WTC11 (cell line): ENCODE measurements at regions not wholly inside any gene's neighbourhood (a gene's known extent, or its start where the extent isn't known, plus 50 kb on each side); places are given as distances from the start of the nearest gene placed in this dataset.

Source experiments
- ATAC-seq: fragments of 200-7000 bp; cut with Tn5 transposase; 2 replicates; pipeline ENCODE4 v1.10.0; 2021; ENCODE audit warnings: mild to moderate bottlenecking, moderate library complexity
- CTCF ChIA-PET: fragments of 300-600 bp; sonication (Branson Sonifier 250); formaldehyde crosslinking; loops from one replicate; lab custom pipeline; 2021; ENCODE audit warnings: antibody characterized with exemption; lab: Charles Lee
- POLR2A ChIA-PET: fragments of 350-600 bp; sonication (Branson Sonifier 250); formaldehyde crosslinking; loops from one replicate; lab custom pipeline; 2021; ENCODE audit warnings: antibody characterized with exemption; lab: Charles Lee
- DNase-seq: peaks from one replicate; pipeline ENCODE4 v3.0.0; 2021; ENCODE audit warnings: low spot score
- H3K27ac Mint-ChIP-seq: 2 replicates; pipeline ENCODE4 v1.8.0; 2021; ENCODE audit warnings: mixed read lengths
- H3K27me3 Mint-ChIP-seq: 2 replicates; pipeline ENCODE4 v1.8.0; 2021; ENCODE audit warnings: low read depth, mild to moderate bottlenecking, moderate library complexity, mixed read lengths
- H3K36me3 Mint-ChIP-seq: 2 replicates; pipeline ENCODE4 v1.8.0; 2021; ENCODE audit warnings: mixed read lengths
- H3K4me1 Mint-ChIP-seq: 2 replicates; pipeline ENCODE4 v1.8.0; 2022; ENCODE audit warnings: mixed read lengths
- H3K4me3 Mint-ChIP-seq: 2 replicates; pipeline ENCODE4 v1.8.0; 2021; ENCODE audit warnings: mild to moderate bottlenecking, moderate library complexity, mixed read lengths
- H3K9me3 Mint-ChIP-seq: 2 replicates; pipeline ENCODE4 v1.8.0; 2021; ENCODE audit warnings: mixed read lengths
- ATF1 ChIP-seq: sonication (generic); formaldehyde crosslinking; IDR thresholded peaks from 2 replicates; pipeline ENCODE4 v1.8.1; 2023; ENCODE audit warnings: mild to moderate bottlenecking, moderate library complexity, missing genetic modification reagents
- ELF4 ChIP-seq: sonication (generic); formaldehyde crosslinking; IDR thresholded peaks from 2 replicates; pipeline ENCODE4 v1.8.1; 2022; ENCODE audit warnings: low read depth, mild to moderate bottlenecking, moderate library complexity, missing genetic modification reagents
- FOXJ3 ChIP-seq: sonication (generic); formaldehyde crosslinking; IDR thresholded peaks from 2 replicates; pipeline ENCODE4 v1.9.0; 2021; ENCODE audit warnings: missing genetic modification reagents, mild to moderate bottlenecking, borderline replicate concordance
- GRHL2 ChIP-seq: fragments of 250-450 bp; sonication (Bioruptor Pico); IDR thresholded peaks from 2 replicates; pipeline ENCODE4 v1.8.0; 2022; ENCODE audit warnings: mild to moderate bottlenecking, moderate library complexity; ENCODE audit not compliant: insufficient replicate concordance, severe bottlenecking
- GTF2I ChIP-seq: fragments of 250-450 bp; sonication (Bioruptor Pico); conservative IDR thresholded peaks from 2 replicates; pipeline ENCODE4 v1.4.0; 2021; ENCODE audit warnings: mild to moderate bottlenecking
- IRF2 ChIP-seq: sonication (generic); formaldehyde crosslinking; IDR thresholded peaks from 2 replicates; pipeline ENCODE4 v1.8.0; 2022; ENCODE audit warnings: low read depth, missing genetic modification reagents, borderline replicate concordance
- JAZF1 ChIP-seq: fragments of 250-450 bp; sonication (Bioruptor Pico); IDR thresholded peaks from 2 replicates; pipeline ENCODE4 v1.9.0; 2021; ENCODE audit warnings: moderate library complexity, mild to moderate bottlenecking, inconsistent platforms
- SOX15 ChIP-seq: fragments of 250-450 bp; sonication (Bioruptor Pico); IDR thresholded peaks from 2 replicates; pipeline ENCODE4 v1.9.0; 2021; ENCODE audit warnings: mild to moderate bottlenecking
- TEAD4 ChIP-seq: sonication (generic); formaldehyde crosslinking; IDR thresholded peaks from 2 replicates; pipeline ENCODE4 v1.8.0; 2022; ENCODE audit warnings: mild to moderate bottlenecking, missing genetic modification reagents
- TP53 ChIP-seq: sonication (generic); formaldehyde crosslinking; IDR thresholded peaks from 2 replicates; pipeline ENCODE4 v1.8.1; 2023; ENCODE audit warnings: mild to moderate bottlenecking, missing genetic modification reagents
- ZNF121 ChIP-seq: sonication (generic); formaldehyde crosslinking; IDR thresholded peaks from 2 replicates; pipeline ENCODE4 v1.8.0; 2023; ENCODE audit warnings: missing genetic modification reagents
- ZNF219 ChIP-seq: sonication (generic); formaldehyde crosslinking; IDR thresholded peaks from 2 replicates; pipeline ENCODE4 v1.8.0; 2023; ENCODE audit warnings: missing genetic modification reagents, mild to moderate bottlenecking, borderline replicate concordance
- ZNF416 ChIP-seq: fragments of 250-450 bp; sonication (Bioruptor Pico); IDR thresholded peaks from 2 replicates; pipeline ENCODE4 v1.9.0; 2021; ENCODE audit warnings: mild to moderate bottlenecking, inconsistent platforms
- TF ChIP-seq, protein P1 (sequence below): sonication (generic); formaldehyde crosslinking; IDR thresholded peaks from 2 replicates; pipeline ENCODE4 v1.8.0; 2023; ENCODE audit warnings: missing genetic modification reagents
- TF ChIP-seq, protein P2 (sequence below): sonication (generic); formaldehyde crosslinking; IDR thresholded peaks from 2 replicates; pipeline ENCODE4 v1.8.1; 2023; ENCODE audit warnings: mild to moderate bottlenecking, missing genetic modification reagents
- TF ChIP-seq, protein P3 (sequence below): fragments of 250-450 bp; sonication (Bioruptor Pico); IDR thresholded peaks from 2 replicates; pipeline ENCODE4 v1.9.0; 2021; ENCODE audit warnings: mild to moderate bottlenecking, borderline replicate concordance
- TF ChIP-seq, protein P4 (sequence below): fragments of 200-600 bp; IDR thresholded peaks from 2 replicates; pipeline ENCODE4 v1.8.0; 2022; ENCODE audit warnings: antibody characterized with exemption

DNA sequence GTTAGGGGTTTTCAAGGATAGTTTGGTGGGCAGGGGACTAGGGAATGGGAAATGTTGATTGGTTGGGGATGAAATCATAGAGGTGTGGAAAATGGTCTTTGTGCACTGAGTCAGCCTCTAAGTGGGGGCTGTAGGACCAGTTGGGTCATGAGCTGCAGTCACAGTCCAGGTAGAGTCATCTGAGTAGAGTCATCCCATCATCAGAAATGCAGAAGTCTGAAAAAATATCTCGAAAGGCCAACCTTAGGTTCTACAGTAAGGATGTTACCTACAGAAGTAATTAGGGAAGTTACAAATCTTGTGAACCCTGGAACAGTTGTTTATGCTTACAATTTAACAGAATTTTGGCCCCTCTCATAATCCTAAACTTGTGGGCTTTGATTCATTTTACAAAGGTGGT, 63.4 kb upstream of the AP1S2 start:
- POLR2A ChIA-PET = no interaction called here
- CTCF ChIA-PET = no interaction called here
- no peak overlapping the region for H3K27ac Mint-ChIP-seq
- peaks cover 4% of the 10 kb centered on the region for H3K4me1 Mint-ChIP-seq
- ATAC-seq (no peak), DNase-seq (no peak)
- peaks cover 17% of the 10 kb centered on the region for H3K36me3 Mint-ChIP-seq
- peaks cover 2% of the 10 kb centered on the region; the same call in 1 of the 2 replicates for H3K27me3 Mint-ChIP-seq
- H3K4me3 Mint-ChIP-seq = no peak overlapping the region
- TF ChIP-seq, protein P1, sequence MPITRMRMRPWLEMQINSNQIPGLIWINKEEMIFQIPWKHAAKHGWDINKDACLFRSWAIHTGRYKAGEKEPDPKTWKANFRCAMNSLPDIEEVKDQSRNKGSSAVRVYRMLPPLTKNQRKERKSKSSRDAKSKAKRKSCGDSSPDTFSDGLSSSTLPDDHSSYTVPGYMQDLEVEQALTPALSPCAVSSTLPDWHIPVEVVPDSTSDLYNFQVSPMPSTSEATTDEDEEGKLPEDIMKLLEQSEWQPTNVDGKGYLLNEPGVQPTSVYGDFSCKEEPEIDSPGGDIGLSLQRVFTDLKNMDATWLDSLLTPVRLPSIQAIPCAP = no peak
- TF ChIP-seq FOXJ3 (CRISPR knock-in tag) (no peak), TEAD4 (CRISPR knock-in tag) (no peak), ZNF416 (no peak), ATF1 (CRISPR knock-in tag) (no peak)
- TF ChIP-seq, protein P2, sequence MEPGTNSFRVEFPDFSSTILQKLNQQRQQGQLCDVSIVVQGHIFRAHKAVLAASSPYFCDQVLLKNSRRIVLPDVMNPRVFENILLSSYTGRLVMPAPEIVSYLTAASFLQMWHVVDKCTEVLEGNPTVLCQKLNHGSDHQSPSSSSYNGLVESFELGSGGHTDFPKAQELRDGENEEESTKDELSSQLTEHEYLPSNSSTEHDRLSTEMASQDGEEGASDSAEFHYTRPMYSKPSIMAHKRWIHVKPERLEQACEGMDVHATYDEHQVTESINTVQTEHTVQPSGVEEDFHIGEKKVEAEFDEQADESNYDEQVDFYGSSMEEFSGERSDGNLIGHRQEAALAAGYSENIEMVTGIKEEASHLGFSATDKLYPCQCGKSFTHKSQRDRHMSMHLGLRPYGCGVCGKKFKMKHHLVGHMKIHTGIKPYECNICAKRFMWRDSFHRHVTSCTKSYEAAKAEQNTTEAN = no peak
- TF ChIP-seq, protein P3, sequence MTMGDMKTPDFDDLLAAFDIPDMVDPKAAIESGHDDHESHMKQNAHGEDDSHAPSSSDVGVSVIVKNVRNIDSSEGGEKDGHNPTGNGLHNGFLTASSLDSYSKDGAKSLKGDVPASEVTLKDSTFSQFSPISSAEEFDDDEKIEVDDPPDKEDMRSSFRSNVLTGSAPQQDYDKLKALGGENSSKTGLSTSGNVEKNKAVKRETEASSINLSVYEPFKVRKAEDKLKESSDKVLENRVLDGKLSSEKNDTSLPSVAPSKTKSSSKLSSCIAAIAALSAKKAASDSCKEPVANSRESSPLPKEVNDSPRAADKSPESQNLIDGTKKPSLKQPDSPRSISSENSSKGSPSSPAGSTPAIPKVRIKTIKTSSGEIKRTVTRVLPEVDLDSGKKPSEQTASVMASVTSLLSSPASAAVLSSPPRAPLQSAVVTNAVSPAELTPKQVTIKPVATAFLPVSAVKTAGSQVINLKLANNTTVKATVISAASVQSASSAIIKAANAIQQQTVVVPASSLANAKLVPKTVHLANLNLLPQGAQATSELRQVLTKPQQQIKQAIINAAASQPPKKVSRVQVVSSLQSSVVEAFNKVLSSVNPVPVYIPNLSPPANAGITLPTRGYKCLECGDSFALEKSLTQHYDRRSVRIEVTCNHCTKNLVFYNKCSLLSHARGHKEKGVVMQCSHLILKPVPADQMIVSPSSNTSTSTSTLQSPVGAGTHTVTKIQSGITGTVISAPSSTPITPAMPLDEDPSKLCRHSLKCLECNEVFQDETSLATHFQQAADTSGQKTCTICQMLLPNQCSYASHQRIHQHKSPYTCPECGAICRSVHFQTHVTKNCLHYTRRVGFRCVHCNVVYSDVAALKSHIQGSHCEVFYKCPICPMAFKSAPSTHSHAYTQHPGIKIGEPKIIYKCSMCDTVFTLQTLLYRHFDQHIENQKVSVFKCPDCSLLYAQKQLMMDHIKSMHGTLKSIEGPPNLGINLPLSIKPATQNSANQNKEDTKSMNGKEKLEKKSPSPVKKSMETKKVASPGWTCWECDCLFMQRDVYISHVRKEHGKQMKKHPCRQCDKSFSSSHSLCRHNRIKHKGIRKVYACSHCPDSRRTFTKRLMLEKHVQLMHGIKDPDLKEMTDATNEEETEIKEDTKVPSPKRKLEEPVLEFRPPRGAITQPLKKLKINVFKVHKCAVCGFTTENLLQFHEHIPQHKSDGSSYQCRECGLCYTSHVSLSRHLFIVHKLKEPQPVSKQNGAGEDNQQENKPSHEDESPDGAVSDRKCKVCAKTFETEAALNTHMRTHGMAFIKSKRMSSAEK (CRISPR knock-in tag) = no peak
- H3K9me3 Mint-ChIP-seq = peaks cover 16% of the 10 kb centered on the region

DNA sequence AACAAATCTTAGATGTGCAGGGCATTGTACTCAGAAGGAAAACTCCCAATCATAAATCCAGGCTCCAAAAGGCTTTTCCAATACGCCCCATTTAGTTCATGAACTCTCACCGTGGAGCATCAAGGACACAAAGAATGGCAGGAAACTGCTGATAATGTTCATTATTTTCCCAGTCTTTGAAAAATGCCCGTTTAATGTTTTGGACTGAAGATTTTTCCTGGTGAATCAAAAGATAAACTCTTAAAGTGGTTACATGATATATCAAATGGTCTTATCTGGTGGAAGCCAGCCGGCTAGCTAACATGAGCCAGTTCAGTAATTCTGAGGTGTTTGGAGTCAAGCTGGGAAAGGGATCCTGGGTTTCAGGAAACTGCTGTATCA, 62.1 kb upstream of the AP1S2 start:
- ChIA-PET POLR2A (no interaction called here), CTCF (no interaction called here)
- Mint-ChIP-seq H3K4me1 (peaks cover 6% of the 10 kb centered on the region), H3K36me3 (peaks cover 17% of the 10 kb centered on the region), H3K27ac (no peak overlapping the region), H3K4me3 (no peak overlapping the region), H3K9me3 (peaks cover 16% of the 10 kb centered on the region), H3K27me3 (peaks cover 2% of the 10 kb centered on the region; the same call in 1 of the 2 replicates)
- TF ChIP-seq GTF2I (CRISPR knock-in tag) (no peak), ZNF219 (CRISPR knock-in tag) (no peak), FOXJ3 (CRISPR knock-in tag) (no peak), JAZF1 (CRISPR knock-in tag) (no peak), ELF4 (CRISPR knock-in tag) (no peak), IRF2 (CRISPR knock-in tag) (no peak), TP53 (no peak), ATF1 (CRISPR knock-in tag) (no peak), GRHL2 (CRISPR knock-in tag) (no peak), ZNF121 (no peak), SOX15 (no peak)
- TF ChIP-seq, protein P1 = no peak
- TF ChIP-seq, protein P2 = no peak
- TF ChIP-seq, protein P4, sequence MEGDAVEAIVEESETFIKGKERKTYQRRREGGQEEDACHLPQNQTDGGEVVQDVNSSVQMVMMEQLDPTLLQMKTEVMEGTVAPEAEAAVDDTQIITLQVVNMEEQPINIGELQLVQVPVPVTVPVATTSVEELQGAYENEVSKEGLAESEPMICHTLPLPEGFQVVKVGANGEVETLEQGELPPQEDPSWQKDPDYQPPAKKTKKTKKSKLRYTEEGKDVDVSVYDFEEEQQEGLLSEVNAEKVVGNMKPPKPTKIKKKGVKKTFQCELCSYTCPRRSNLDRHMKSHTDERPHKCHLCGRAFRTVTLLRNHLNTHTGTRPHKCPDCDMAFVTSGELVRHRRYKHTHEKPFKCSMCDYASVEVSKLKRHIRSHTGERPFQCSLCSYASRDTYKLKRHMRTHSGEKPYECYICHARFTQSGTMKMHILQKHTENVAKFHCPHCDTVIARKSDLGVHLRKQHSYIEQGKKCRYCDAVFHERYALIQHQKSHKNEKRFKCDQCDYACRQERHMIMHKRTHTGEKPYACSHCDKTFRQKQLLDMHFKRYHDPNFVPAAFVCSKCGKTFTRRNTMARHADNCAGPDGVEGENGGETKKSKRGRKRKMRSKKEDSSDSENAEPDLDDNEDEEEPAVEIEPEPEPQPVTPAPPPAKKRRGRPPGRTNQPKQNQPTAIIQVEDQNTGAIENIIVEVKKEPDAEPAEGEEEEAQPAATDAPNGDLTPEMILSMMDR = no peak
- ATAC-seq = no peak
- no peak for DNase-seq
